Uterus (tissue), 2 donors: ENCODE measurements at regions not wholly inside any gene's neighbourhood (a gene's known extent, or its start where the extent isn't known, plus 50 kb on each side); places are given as distances from the start of the nearest gene placed in this dataset.

Source experiments
- POLR2A ChIP-seq, 2 donors: fragments of 450-650 bp; IDR thresholded peaks; one replicate each; pipeline ENCODE4 v1.6.1; 2016; ENCODE audit warnings: antibody characterized with exemption in 2 of 2, mild to moderate bottlenecking in 1 of 2, moderate library complexity in 1 of 2
- TF ChIP-seq, protein P1 (sequence below), 4 experiments: fragments of 200-600 bp in 2 of 4; fragments of 450-650 bp in 2 of 4; sonication (generic) in 2 of 4; IDR thresholded peaks; one replicate each; pipeline ENCODE4 v1.5.1; 2016 to 2019; ENCODE audit warnings: antibody characterized with exemption in 4 of 4, mild to moderate bottlenecking in 2 of 4, moderate library complexity in 1 of 4

DNA sequence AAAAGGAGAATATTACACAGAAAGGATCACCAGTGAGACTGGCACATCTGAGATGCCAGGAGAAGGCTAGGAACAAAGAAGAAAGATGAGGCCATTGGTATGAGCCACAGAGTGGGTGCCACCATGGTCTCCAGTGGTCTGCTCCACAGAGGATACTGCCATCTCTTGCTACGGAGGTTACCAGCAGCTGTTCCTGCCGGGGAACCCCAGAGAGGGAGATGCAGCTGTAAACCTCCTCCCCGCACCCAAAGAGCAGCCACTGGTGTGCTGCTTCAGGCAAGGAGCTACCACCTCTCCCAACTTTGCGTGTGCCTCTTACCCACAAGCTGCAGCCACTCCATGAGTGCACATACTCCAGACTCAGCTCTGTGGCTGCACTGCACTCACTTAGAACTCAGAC is 201.5 kb upstream of the RTL1 start:
- TF ChIP-seq, protein P1, sequence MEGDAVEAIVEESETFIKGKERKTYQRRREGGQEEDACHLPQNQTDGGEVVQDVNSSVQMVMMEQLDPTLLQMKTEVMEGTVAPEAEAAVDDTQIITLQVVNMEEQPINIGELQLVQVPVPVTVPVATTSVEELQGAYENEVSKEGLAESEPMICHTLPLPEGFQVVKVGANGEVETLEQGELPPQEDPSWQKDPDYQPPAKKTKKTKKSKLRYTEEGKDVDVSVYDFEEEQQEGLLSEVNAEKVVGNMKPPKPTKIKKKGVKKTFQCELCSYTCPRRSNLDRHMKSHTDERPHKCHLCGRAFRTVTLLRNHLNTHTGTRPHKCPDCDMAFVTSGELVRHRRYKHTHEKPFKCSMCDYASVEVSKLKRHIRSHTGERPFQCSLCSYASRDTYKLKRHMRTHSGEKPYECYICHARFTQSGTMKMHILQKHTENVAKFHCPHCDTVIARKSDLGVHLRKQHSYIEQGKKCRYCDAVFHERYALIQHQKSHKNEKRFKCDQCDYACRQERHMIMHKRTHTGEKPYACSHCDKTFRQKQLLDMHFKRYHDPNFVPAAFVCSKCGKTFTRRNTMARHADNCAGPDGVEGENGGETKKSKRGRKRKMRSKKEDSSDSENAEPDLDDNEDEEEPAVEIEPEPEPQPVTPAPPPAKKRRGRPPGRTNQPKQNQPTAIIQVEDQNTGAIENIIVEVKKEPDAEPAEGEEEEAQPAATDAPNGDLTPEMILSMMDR (IDR thresholded peaks at IDR 0.05) = no peak
- TF ChIP-seq POLR2A (IDR thresholded peaks at IDR 0.05) = no peak
